Esophagus squamous epithelium (tissue), 4 donors: ENCODE measurements at regions not wholly inside any gene's neighbourhood (a gene's known extent, or its start where the extent isn't known, plus 50 kb on each side); places are given as distances from the start of the nearest gene placed in this dataset.

Experiments
- POLR2A ChIP-seq, 4 donors: fragments of 450-650 bp; IDR thresholded peaks; one replicate each; pipeline ENCODE4 v1.6.1; 2017; ENCODE audit warnings: antibody characterized with exemption in 4 of 4, mild to moderate bottlenecking in 4 of 4, moderate library complexity in 3 of 4
- TF ChIP-seq, protein P1 (sequence below), 6 experiments: fragments of 450-650 bp in 4 of 6; fragments of 200-600 bp in 2 of 6; sonication (generic) in 2 of 6; IDR thresholded peaks; one replicate each; pipeline ENCODE4 v1.5.1; 2016 to 2019; ENCODE audit warnings: antibody characterized with exemption in 6 of 6, mild to moderate bottlenecking in 4 of 6, moderate library complexity in 4 of 6

DNA sequence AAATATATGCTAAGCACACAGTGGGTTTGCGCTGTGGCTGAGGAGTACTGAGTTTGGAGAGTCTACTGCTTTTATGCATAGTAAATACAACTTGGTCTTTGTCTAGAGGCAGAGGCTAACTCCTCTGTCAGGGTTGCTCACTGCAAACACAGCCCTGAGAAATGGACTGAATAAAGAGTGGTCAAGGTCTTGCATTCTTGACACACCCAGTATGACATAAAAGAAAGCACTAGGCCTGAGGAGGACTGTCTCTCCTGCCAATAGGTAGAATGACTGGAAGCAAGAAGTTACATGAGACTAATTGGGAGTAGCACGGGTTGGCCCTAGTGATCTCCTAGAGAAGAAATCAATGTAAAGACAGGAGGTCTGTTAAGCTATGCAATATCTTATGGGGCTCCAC, 367.2 kb upstream of the B3GALT2 start:
- TF ChIP-seq, protein P1, sequence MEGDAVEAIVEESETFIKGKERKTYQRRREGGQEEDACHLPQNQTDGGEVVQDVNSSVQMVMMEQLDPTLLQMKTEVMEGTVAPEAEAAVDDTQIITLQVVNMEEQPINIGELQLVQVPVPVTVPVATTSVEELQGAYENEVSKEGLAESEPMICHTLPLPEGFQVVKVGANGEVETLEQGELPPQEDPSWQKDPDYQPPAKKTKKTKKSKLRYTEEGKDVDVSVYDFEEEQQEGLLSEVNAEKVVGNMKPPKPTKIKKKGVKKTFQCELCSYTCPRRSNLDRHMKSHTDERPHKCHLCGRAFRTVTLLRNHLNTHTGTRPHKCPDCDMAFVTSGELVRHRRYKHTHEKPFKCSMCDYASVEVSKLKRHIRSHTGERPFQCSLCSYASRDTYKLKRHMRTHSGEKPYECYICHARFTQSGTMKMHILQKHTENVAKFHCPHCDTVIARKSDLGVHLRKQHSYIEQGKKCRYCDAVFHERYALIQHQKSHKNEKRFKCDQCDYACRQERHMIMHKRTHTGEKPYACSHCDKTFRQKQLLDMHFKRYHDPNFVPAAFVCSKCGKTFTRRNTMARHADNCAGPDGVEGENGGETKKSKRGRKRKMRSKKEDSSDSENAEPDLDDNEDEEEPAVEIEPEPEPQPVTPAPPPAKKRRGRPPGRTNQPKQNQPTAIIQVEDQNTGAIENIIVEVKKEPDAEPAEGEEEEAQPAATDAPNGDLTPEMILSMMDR (IDR thresholded peaks at IDR 0.05): no peak
- TF ChIP-seq POLR2A (IDR thresholded peaks at IDR 0.05): no peak
